HFFc6 (cell line): ENCODE measurements at regions not wholly inside any gene's neighbourhood (a gene's known extent, or its start where the extent isn't known, plus 50 kb on each side); places are given as distances from the start of the nearest gene placed in this dataset.

Source experiments
- DNase-seq: peaks from one replicate; pipeline ENCODE4 v3.0.0-alpha.2; 2018
- H3K27ac Mint-ChIP-seq: 2 replicates; pipeline ENCODE4 v1.8.0; 2020; ENCODE audit warnings: mild to moderate bottlenecking, mixed read lengths
- H3K27me3 Mint-ChIP-seq: 2 replicates; pipeline ENCODE4 v1.8.0; 2021; ENCODE audit warnings: mild to moderate bottlenecking, moderate library complexity, mixed read lengths; ENCODE audit not compliant: insufficient read depth
- H3K36me3 Mint-ChIP-seq: 2 replicates; pipeline ENCODE4 v1.8.0; 2021; ENCODE audit warnings: low read depth, mixed read lengths
- H3K4me1 Mint-ChIP-seq: 2 replicates; pipeline ENCODE4 v1.8.0; 2020; ENCODE audit warnings: low read depth, mixed read lengths
- H3K4me3 Mint-ChIP-seq: 2 replicates; pipeline ENCODE4 v1.8.0; 2020; ENCODE audit warnings: mild to moderate bottlenecking, moderate library complexity, mixed read lengths
- H3K9me3 Mint-ChIP-seq: 2 replicates; pipeline ENCODE4 v1.8.0; 2020; ENCODE audit warnings: mild to moderate bottlenecking, mixed read lengths
- CTCF ChIP-seq: fragments of 200-600 bp; sonication (generic); IDR thresholded peaks from 2 replicates; pipeline ENCODE4 v1.5.0; 2021; ENCODE audit warnings: antibody characterized with exemption, mild to moderate bottlenecking

- Mint-ChIP-seq H3K27me3 (peaks cover 27% of the 10 kb centered on the region), H3K9me3 (no peaks in the 10 kb centered on the region), H3K27ac (no peak overlapping the region), H3K4me3 (no peak overlapping the region), H3K36me3 (no peaks in the 10 kb centered on the region), H3K4me1 (no peaks in the 10 kb centered on the region)
- no peak for TF ChIP-seq CTCF
- DNase-seq, result no peak
Measured at GRCh38 chr10:78388331-78389050, 354.8 kb downstream of the RPS24 start.

GRCh38 chr10:78389419-78389818, 355.8 kb downstream of the RPS24 start:
- no peak for TF ChIP-seq CTCF
- no peaks in the 10 kb centered on the region for H3K4me1 Mint-ChIP-seq
- no peak overlapping the region for H3K27ac Mint-ChIP-seq
- no peak overlapping the region for H3K4me3 Mint-ChIP-seq
- DNase-seq, result no peak
- peaks cover 27% of the 10 kb centered on the region for H3K27me3 Mint-ChIP-seq
- H3K36me3 Mint-ChIP-seq, result no peaks in the 10 kb centered on the region
- H3K9me3 Mint-ChIP-seq, result no peaks in the 10 kb centered on the region

GRCh38 chr10:78390051-78390450, 356.4 kb downstream of the RPS24 start:
- DNase-seq, result no peak
- Mint-ChIP-seq H3K27me3 (peaks cover 31% of the 10 kb centered on the region), H3K4me3 (no peak overlapping the region), H3K36me3 (no peaks in the 10 kb centered on the region), H3K27ac (no peak overlapping the region), H3K4me1 (no peaks in the 10 kb centered on the region), H3K9me3 (no peaks in the 10 kb centered on the region)
- TF ChIP-seq CTCF, result no peak

GRCh38 chr10:78390817-78391216, 357.2 kb downstream of the RPS24 start:
- peaks cover 25% of the 10 kb centered on the region for H3K27me3 Mint-ChIP-seq
- no peaks in the 10 kb centered on the region for H3K36me3 Mint-ChIP-seq
- H3K9me3 Mint-ChIP-seq, result no peaks in the 10 kb centered on the region
- no peak overlapping the region for H3K27ac Mint-ChIP-seq
- H3K4me3 Mint-ChIP-seq, result no peak overlapping the region
- no peak for DNase-seq
- H3K4me1 Mint-ChIP-seq, result no peaks in the 10 kb centered on the region
- no peak for TF ChIP-seq CTCF

GRCh38 chr10:78391585-78391984, 357.9 kb downstream of the RPS24 start:
- Mint-ChIP-seq H3K4me3 (no peak overlapping the region), H3K4me1 (no peaks in the 10 kb centered on the region), H3K9me3 (no peaks in the 10 kb centered on the region), H3K36me3 (no peaks in the 10 kb centered on the region), H3K27me3 (peaks cover 22% of the 10 kb centered on the region), H3K27ac (no peak overlapping the region)
- no peak for TF ChIP-seq CTCF
- DNase-seq, result no peak

- no peak for DNase-seq
- TF ChIP-seq CTCF, result no peak
- H3K9me3 Mint-ChIP-seq, result no peaks in the 10 kb centered on the region
- H3K4me1 Mint-ChIP-seq, result no peaks in the 10 kb centered on the region
- no peaks in the 10 kb centered on the region for H3K36me3 Mint-ChIP-seq
- H3K4me3 Mint-ChIP-seq, result no peak overlapping the region
- no peak overlapping the region for H3K27ac Mint-ChIP-seq
- peaks cover 26% of the 10 kb centered on the region for H3K27me3 Mint-ChIP-seq
Measured at GRCh38 chr10:78392197-78392596, 358.5 kb downstream of the RPS24 start.
